Fibroblast of gingiva (primary cell): ENCODE measurements at regions not wholly inside any gene's neighbourhood (a gene's known extent, or its start where the extent isn't known, plus 50 kb on each side); places are given as distances from the start of the nearest gene placed in this dataset.
"Not testable (repeated sequence)": the region's sequence is repeated elsewhere in the genome, so short reads cannot be mapped to it uniquely, and the experiment has no call there.

ENCODE experiments used
- DNase-seq: peaks from one replicate; pipeline ENCODE4 v3.0.0-alpha.2; 2011; ENCODE audit warnings: low read depth

DNA sequence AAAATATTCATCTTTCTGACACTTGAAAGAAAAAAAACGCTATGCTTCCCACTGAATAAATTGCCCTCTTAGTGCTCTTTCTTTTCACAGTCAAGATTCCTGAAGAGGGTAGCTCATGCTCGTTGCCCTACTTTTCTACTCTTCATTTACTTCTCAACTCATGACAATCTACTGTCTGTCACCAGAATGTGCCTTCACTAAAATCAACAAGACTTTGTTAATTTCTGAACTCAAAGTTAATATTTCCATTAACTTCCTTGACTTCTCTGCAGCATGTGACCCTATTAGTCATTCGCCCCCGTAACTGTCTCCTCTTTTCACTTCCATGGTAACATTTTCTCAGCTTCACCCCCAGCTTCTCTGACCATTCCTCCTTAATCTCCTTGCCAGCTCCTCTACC lies 98.9 kb upstream of the MAPRE2 start:
- no peak for DNase-seq

DNA sequence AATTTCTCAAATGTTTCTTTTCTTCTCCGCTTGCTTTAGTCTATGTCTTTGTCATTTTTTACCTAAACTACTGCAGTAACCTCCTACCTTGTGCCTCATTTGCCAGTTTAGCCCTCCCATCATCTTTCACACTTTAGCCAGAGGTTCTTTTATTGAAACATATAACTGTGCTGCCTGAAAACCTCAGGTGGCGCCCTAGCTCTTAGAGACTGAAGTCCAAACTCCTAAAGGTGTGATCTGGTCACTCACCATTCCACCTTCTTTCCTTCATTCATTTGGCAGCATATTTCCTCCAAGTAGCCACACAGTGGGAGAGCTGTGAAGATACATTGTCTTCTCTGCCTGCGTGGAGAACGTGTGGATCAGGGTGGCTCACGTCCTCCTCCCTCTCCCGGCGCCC lies 98.2 kb upstream of the MAPRE2 start:
- DNase-seq = no peak

DNA sequence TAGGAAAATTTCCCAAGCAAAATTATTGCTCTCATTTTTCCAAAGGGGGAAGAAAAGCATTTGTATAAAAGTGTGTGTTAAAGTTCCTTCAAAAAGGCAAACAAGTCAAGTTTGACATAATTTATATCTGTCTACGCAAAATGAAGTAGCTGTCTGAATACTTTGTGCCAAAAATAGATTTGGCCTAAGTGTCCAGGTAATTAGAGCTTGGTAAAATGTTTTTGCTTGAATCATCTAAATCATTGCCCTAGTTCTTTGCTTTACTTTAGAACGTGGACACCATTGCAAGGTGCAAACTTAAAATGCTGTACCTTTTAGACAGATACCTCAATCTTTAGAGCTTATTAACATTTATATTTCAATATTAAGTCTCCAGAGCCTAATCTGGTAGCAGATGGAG lies 97.6 kb upstream of the MAPRE2 start:
- DNase-seq = no peak

DNA sequence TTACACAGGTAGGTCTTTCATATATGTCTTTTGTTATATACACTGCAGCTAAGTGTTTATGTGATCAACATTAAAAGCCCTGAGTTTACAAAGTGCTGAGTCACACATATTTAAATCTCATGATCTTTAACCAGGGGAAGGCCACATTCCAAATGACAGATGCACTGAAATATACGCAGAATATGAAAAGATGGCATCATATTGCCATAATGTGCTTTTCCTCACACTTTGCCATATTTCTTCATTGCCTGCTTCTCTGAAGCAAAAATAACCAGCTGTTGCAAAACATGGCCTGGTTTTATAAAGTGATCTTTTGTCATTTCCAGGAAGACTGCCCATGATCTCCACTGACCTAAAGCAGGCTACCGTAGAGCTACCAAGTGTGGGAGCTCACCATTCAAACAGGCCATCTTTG lies 93.5 kb upstream of the MAPRE2 start:
- peak; percentile 86 for DNase-seq

DNA sequence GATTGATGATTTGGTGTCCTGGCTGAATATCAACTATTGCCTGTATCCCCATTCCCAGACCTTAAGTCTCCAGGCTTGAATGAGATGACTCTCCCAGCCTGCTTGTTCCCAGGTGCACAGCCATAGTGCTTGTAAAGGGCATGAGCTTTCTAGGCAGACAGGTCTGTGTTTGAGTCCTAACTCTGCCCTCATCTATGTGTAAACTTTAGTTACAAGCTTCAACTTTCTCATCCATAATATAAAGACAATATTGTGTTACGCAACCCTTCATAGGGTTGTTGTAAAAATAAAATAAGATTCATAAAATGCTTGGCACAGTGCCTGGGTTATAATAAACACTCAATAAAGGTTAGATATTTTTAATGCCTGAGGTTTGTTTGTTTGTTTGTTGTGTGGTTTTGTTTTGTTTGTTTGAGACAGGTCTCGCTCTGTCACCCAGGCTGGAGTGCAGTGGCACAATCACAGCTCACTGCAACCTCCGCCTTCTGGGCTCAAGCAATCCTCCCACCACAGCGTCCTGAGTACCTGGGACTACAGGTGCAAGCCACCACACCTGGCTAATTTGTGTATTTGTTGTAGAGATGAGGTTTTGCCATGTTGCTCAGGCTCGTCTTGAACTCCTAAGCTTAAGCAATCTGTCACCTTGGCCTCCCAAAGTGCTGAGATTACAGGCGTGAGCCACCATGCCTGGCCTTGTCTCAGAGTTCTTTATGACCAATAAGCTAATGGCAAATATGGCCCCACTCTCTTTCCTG lies 89.4 kb upstream of the MAPRE2 start:
- no peak for DNase-seq

DNA sequence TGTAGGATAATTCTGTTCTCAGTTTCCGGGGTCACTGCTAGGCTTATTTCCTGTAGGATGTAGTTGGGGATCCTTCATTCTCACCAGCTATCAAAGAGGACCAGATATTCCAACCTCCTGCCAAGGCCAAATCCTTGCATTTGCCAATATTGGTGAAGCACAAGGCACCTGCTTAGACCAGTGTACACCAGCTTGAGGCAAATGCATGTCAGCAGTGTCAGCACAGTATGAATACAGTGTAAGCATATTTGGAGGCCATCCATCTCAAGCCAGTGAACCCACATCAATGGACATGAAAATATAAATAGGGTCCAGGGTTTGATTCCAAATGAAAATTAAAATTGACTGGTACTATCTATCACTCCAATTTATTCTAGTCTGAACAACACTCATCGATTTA lies 88.0 kb upstream of the MAPRE2 start:
- no peak for DNase-seq

DNA sequence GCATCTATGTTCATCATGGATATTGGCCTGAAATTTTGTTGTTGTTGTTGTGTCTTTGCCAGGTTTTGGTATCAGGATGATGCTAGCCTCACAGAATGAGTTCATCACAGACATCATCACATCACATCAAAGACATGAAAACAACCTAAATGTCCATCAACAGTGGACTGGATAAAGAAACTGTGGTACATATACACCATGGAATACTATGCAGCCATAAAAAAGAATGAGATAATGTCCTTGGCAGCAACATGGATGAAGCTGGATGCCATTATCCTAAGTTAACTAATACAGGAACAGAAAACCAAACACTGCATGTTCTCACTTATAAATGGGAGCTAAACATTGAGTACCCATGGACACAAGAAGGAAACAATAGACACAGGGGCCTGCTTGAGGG lies 85.7 kb upstream of the MAPRE2 start:
- DNase-seq = not testable (repeated sequence)

DNA sequence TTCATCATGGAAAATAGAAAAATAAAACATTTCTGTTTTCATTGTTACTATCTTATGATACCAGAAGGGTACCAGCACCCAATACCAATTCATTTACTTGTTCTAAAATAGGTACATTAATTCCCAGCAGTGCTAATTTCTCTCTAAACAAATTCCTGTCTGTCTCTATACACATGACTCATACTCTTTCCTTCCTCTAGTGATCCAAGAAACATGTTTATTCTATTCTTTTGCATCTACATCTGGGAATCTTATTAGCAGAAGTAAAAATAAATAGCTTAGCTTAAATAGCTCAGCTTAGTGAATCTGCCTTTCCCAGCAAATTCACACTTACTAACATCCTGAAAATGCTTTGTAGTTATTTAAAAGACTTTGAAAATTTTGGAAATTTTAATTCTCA lies 84.5 kb upstream of the MAPRE2 start:
- DNase-seq = peak; percentile 19

DNA sequence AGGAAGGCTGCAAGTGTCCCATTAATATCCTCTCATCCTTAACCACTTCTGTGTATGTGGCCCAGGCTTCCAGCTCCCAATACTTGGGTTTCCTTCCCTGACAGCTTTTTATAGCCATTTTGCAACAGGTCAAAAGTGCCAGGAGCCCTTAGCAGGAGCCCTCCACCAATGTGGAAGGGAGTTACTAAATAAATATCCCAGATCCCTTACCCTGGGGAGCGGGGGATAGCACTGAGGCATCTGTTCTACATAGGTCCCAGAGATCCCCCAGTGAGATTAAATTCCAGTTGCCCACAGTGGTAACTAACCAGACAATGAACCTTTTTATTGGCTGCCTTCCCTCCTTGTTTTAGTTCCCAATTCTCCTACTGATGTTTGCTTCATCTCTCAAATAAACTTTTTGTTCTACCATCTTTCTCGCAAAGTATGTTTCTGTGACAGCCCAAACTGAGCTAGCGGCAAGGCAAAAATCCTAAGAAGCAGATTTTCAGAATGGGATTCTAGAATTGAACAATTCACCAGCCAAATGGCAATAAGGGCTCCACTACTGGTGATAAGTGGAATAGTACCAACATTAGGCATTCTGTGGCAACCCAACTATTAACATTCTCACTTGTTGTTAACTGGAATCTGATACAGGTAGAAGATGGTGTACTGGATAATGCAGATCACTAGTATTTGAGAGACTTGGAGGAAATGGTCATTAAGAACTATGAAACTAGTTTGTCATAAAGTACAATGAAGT lies 83.9 kb upstream of the MAPRE2 start:
- DNase-seq = no peak

DNA sequence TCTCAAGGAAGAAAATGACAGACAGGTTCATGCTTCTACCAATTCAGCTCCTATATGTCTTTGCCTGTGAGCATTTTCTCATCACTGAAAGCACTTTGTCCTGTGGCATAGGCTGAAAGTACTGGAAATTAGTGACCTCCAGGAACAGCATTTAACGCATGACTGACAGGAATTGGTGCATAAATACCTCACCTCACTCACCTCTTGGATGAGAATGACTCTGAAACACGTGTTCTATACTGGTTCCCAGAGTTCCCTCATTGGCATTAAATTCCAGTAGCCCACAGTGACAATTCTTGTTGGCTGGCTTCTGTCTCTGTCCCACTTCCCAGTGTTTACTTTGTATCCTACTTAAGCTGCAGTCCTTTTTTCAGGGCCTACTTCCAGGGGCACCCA lies 83.4 kb upstream of the MAPRE2 start:
- no peak for DNase-seq

DNA sequence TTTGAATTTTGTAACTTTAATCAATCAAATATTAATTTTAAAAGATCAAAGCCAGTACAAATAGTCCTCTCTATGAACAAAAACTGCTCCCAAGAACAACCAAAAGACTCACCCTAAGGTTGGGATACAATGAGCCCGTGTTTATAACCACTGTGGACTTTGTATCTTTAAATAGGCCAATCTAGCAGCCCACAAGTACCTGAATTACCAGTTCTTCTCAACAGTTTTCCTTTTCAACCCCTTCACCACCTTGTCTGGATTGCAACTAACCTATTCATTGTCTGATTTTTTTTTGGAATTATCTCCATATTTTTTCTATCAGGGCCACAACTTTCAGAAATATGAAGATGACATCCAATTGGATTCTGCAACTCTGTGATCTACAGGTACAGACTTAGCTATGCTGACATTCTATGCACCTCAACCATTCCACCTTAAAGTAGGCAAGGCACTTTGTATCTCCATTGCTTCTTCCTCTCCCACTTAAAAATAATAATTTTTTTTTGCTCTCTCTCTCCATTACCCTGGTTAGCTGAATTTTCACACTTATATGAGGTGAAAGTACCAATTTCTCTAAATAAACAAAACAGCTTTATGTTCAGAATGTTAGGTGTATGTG lies 81.9 kb upstream of the MAPRE2 start:
- DNase-seq = no peak

DNA sequence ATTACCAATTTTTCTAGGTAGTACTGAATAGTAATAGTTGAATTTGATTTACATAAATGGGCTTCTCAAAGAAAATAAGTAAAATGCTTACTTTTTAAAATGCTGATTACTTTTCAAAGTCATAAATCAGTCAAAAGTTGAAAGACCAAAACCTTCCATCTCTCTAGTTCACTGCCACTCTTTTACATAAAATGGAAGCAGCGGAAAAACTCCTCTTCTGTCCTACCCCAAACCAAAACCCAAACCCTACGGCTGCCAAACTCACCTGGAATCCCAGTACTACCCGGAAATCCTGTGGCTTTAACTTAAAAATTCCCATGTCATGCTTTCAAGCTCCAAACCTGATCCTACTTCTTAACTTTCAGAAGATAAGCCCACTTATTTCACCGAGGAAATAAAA lies 81.2 kb upstream of the MAPRE2 start:
- DNase-seq = no peak

DNA sequence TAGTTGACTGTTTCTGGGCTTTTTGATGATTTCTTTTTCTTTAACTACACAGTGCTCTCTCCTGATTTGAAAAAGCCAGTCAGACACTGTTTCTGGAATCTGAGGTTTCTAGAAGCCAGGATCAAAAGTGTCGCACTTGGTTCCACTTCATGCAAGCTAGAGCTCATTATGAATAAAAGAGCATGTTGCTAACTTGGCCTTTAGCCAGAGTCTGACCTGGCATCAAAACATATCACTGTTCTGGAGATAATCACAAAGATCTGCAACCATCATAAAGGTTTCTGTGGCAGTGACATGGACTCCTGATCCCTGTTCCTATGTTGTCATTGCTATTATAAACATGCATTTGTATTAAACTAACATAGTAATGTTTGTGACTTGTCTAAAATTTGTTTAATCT lies 76.1 kb upstream of the MAPRE2 start:
- DNase-seq = no peak

DNA sequence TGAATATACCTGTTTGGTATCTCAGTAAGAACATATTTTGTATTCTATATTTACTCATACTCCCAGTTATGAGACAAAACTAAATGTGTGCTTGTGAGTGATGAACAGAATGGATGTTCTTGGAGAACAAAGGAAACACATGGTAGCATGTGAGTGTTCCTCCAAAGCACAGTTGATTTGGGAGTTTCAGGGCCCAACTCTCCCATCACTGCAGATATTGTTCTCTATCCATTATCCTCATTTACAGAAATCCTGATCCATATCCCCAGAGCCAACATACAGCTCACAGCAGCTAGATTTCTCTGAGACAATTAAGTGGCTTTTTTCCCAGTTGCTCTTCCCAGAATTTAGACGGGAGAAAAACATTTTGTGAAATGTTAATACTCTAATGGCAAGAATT lies 75.6 kb upstream of the MAPRE2 start:
- no peak for DNase-seq

DNA sequence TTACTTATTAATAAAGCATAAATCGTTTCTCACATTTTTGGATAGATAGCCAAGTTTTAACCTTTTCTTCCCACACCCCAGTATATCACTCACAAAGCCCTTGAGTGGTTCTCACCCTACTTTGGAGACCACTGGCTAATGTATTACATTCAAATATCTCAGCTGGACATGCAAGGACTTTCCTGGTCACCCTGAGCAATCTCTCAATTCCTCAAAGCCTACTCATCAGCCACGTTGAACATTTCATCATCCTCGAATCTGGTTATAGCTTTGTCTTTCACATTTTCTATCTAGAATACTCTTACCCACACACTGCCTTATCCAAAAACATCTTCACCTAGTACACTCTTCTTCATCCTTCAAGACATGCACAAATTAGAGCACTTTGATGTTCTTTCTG lies 71.1 kb upstream of the MAPRE2 start:
- no peak for DNase-seq

DNA sequence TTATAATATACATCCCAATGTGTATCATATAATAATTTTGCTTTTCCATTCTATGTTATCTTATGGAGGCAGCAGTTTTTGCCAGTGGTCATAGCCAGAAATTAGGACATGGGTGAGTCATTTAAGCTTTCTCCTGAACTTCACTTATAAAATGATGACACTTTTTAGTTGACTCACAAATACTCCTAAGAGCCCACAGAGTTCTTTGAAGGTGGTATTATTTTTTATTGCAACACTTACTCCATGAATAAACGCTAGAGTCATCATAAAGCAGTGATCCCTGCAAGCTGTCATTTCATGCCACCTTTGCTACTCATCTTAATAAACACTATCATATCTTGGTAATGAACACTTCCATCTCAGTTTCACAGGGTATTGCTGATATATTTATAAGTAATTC lies 69.9 kb upstream of the MAPRE2 start:
- peak; percentile 10 for DNase-seq

DNA sequence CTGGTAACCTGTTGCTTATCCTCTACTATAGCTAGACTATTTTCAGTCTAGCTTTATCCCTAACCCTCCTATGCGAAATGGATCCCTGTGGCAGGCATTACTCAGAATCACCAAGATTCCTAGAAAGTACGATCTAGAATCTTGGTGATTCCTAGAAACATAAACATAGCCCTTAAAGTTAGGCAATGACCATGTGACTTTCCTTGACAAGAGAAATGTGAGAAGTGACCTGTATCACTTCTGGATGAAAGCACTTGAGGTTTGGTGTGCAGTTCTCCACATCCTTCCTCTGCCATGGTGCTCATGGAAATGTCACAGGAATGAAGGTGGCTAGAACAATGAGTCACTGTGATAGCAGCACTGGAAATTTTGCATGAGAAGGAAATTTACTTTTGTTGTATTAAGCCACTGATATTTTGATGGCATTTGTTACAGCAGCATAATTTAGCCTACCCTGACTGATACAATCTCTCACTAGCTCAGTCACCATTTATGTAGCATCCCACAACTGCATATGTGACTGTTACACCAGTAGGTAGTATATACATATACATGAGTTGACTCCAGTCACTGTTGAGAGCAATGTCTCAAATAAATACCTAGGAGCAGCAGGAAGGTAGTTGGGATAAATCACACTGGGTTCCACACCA lies 68.3 kb upstream of the MAPRE2 start:
- DNase-seq = no peak

DNA sequence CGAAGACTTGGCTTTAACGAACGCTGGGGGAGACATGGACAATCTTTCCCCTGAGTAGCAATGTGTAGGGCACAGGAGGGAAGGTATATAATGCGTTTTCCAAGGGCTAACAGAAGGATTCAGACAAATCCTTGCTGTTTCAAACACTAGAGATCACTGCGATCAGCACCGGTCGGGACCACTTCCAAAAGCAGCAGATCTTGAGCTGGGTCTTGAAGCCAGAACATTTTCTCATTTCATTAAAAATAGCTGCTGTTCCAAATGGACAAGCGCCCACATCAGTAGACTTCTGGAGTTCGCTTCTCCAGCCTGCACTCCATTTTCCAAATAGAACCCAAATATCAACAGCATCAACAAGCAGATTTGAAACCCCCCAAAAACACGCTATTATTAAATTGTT lies 65.1 kb upstream of the MAPRE2 start:
- no peak for DNase-seq

DNA sequence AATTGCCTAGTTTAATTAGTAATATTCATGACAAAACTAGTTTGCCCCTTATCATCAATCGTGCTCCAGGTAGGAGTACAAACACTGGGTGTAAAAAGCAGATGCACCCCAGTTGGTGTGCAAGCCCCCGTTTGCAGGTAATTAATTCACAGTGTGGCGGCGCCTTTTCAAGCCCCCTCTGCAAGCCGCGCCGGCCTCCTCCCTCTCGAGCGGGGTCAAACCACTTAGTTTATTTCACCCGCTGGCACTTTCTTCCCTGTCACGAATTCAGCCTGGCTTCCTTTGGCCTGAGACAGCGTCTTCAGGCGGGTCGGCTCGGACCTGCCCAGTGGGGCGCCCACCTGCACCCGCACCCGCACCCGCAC lies 64.7 kb upstream of the MAPRE2 start:
- no peak for DNase-seq

DNA sequence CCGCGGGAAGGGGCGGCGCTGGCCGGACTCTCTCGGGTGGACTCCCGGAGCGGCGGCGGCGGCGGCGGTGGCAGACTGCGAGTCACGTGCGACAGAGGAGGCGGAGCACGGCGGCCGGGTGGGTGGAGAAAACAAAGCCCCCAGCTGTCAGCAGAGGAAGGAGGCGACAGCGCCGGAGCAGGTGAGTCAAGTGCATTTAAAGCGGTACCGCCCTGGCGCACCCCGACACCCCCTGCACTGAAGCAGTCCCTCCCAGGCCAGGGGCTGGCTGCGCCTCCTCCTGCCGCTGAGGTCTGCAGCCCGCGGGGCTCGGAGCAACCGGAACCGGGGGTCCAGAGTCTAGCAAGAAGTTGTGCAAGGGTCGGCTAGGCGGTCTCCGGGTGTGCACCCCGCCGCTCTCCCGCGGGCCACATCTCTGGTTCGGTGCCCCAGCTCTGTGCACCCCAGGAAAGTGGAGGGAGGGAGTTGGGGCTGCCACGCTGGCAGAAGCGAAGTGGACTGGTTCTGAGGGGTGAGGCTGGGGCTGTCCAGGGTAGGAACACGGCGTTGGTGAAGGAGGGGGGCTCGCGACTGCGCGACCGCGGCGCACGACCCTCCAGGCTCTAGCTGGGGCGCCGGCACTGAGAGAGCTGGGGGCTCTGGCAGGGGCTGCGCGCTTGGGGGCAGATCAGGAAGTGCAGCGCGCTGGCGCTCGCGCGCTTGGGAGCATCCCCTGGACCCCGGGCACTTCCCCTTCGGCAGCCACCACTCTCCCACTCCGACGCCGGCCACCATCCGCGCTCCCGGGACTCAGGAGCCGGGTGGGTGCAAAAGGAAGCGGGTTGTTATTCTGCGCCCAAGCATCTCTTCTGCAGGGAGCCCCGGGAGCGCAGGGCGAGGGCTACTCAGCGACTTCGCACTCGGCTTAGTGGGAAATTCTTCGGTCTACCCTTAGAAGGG lies 64.0 kb upstream of the MAPRE2 start:
- peak; percentile 18 for DNase-seq

DNA sequence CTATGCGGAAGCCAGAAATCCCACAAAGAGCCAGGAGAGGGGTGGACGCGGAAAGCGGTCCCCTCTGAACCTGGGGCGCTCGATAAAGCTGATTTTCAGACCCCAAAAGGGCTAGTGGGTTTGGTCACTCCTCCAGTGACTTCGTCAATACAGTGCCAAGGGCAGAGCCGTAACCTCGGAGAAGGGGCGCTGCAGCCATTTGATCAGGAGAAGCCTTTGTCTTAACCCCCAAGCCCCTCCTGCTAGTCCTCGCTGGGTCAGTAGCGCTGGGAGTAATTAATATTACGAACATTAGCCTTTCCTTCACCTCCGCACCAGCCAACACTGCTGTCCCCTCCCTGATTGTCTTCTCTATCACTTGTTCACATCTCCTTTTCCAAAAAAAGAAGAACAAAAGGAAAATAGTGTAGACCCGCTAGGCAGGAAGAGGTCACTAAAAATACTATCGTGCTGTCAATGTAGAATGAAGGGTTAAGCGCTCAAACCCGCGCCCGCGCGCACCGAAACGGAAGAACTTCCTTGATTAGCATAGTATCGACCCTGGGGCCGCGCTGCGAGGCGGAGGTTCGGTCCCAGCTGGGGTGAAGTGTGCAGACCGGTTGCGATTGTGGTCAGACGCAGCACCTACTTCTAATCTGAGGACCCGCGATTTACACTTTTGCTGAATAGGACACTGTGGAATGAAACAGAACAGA lies 63.2 kb upstream of the MAPRE2 start:
- no peak for DNase-seq
